IPS-15b (cell line): ENCODE measurements at regions not wholly inside any gene's neighbourhood (a gene's known extent, or its start where the extent isn't known, plus 50 kb on each side); places are given as distances from the start of the nearest gene placed in this dataset.
"Not testable (repeated sequence)": the region's sequence is repeated elsewhere in the genome, so short reads cannot be mapped to it uniquely, and the experiment has no call there.

Experiments used
- H3K27me3 ChIP-seq: one replicate; pipeline ENCODE4 v1.6.1; 2013; ENCODE audit warnings: low read length; ENCODE audit not compliant: control insufficient read depth, insufficient read depth
- H3K36me3 ChIP-seq: one replicate; pipeline ENCODE4 v1.6.1; 2013; ENCODE audit warnings: low read length; ENCODE audit not compliant: control insufficient read depth, insufficient read depth
- H3K4me1 ChIP-seq: one replicate; pipeline ENCODE4 v1.6.1; 2013; ENCODE audit warnings: mild to moderate bottlenecking, low read length; ENCODE audit not compliant: control insufficient read depth, insufficient read depth
- H3K4me3 ChIP-seq: one replicate; pipeline ENCODE4 v1.5.1; 2013; ENCODE audit warnings: low read depth, low read length
- H3K9ac ChIP-seq: one replicate; pipeline ENCODE4 v1.6.1; 2013; ENCODE audit warnings: low read depth, mild to moderate bottlenecking, low read length
- H3K9me3 ChIP-seq: one replicate; pipeline ENCODE4 v1.6.1; 2013; ENCODE audit warnings: mild to moderate bottlenecking, low read length; ENCODE audit not compliant: control insufficient read depth, insufficient read depth

- Histone ChIP-seq H3K9me3 (no peaks in the 10 kb centered on the region), H3K36me3 (no peaks in the 10 kb centered on the region), H3K4me3 (no peak overlapping the region), H3K27me3 (no peaks in the 10 kb centered on the region), H3K4me1 (peaks cover 27% of the 10 kb centered on the region), H3K9ac (no peak overlapping the region)
Observed at GRCh38 chr6:56796196-56796532, 153.5 kb upstream of the DST start.

GRCh38 chr6:56795466-56796195 lies 152.9 kb upstream of the DST start:
- no peak overlapping the region for H3K9ac ChIP-seq
- H3K27me3 ChIP-seq = no peaks in the 10 kb centered on the region
- H3K9me3 ChIP-seq = no peaks in the 10 kb centered on the region
- H3K36me3 ChIP-seq = no peaks in the 10 kb centered on the region
- H3K4me3 ChIP-seq = no peak overlapping the region
- peaks cover 27% of the 10 kb centered on the region for H3K4me1 ChIP-seq

- H3K4me3 ChIP-seq = peak overlapping the region; percentile 2
Observed at GRCh38 chr6:56794421-56794820, 151.7 kb upstream of the DST start.

GRCh38 chr6:56793938-56794337 lies 151.2 kb upstream of the DST start:
- no peaks in the 10 kb centered on the region for H3K27me3 ChIP-seq
- H3K36me3 ChIP-seq = no peaks in the 10 kb centered on the region
- H3K4me3 ChIP-seq = peak overlapping the region; percentile 2
- no peaks in the 10 kb centered on the region for H3K9me3 ChIP-seq
- H3K9ac ChIP-seq = no peak overlapping the region
- H3K4me1 ChIP-seq = peaks cover 27% of the 10 kb centered on the region

More at GRCh38 chr6:56794421-56794820, 151.7 kb upstream of the DST start:
- Histone ChIP-seq H3K9me3 (no peaks in the 10 kb centered on the region), H3K27me3 (no peaks in the 10 kb centered on the region), H3K9ac (no peak overlapping the region), H3K36me3 (no peaks in the 10 kb centered on the region), H3K4me1 (peaks cover 27% of the 10 kb centered on the region)

- Histone ChIP-seq H3K9me3 (no peaks in the 10 kb centered on the region), H3K4me3 (no peak overlapping the region), H3K9ac (no peak overlapping the region), H3K27me3 (no peaks in the 10 kb centered on the region), H3K4me1 (peaks cover 16% of the 10 kb centered on the region), H3K36me3 (no peaks in the 10 kb centered on the region)
Observed at GRCh38 chr6:56790414-56790813, 147.7 kb upstream of the DST start.

- Histone ChIP-seq H3K4me3 (no peak overlapping the region), H3K4me1 (peaks cover 10% of the 10 kb centered on the region), H3K36me3 (no peaks in the 10 kb centered on the region), H3K9me3 (no peaks in the 10 kb centered on the region), H3K27me3 (no peaks in the 10 kb centered on the region), H3K9ac (no peak overlapping the region)
Observed at GRCh38 chr6:56789879-56790278, 147.2 kb upstream of the DST start.

- Histone ChIP-seq H3K36me3 (no peaks in the 10 kb centered on the region), H3K4me1 (peaks cover 6% of the 10 kb centered on the region), H3K4me3 (no peak overlapping the region), H3K9me3 (no peaks in the 10 kb centered on the region), H3K27me3 (no peaks in the 10 kb centered on the region), H3K9ac (no peak overlapping the region)
Observed at GRCh38 chr6:56789342-56789741, 146.7 kb upstream of the DST start.

GRCh38 chr6:56787209-56787608 lies 144.5 kb upstream of the DST start:
- Histone ChIP-seq H3K4me3 (no peak overlapping the region), H3K36me3 (no peaks in the 10 kb centered on the region), H3K27me3 (no peaks in the 10 kb centered on the region), H3K4me1 (no peaks in the 10 kb centered on the region), H3K9ac (no peak overlapping the region), H3K9me3 (no peaks in the 10 kb centered on the region)

- Histone ChIP-seq H3K4me1 (no peaks in the 10 kb centered on the region), H3K4me3 (no peak overlapping the region), H3K27me3 (no peaks in the 10 kb centered on the region), H3K9ac (no peak overlapping the region), H3K36me3 (no peaks in the 10 kb centered on the region), H3K9me3 (no peaks in the 10 kb centered on the region)
Observed at GRCh38 chr6:56786256-56786655, 143.6 kb upstream of the DST start.

- peak overlapping the region; percentile 49 for H3K4me3 ChIP-seq
- not testable (repeated sequence) for H3K9ac ChIP-seq
Observed at GRCh38 chr6:56785536-56785935, 142.8 kb upstream of the DST start.

GRCh38 chr6:56780109-56780508 lies 137.4 kb upstream of the DST start:
- not testable (repeated sequence) for H3K9ac ChIP-seq, H3K4me3 ChIP-seq, H3K36me3 ChIP-seq, H3K27me3 ChIP-seq, H3K9me3 ChIP-seq
- peaks cover 12% of the 10 kb centered on the region for H3K4me1 ChIP-seq

More at GRCh38 chr6:56785536-56785935, 142.8 kb upstream of the DST start:
- not testable (repeated sequence) for H3K36me3 ChIP-seq, H3K27me3 ChIP-seq, H3K9me3 ChIP-seq, H3K4me1 ChIP-seq

- H3K4me3 ChIP-seq = not testable (repeated sequence)
Observed at GRCh38 chr6:56778503-56778902, 135.8 kb upstream of the DST start.

More at GRCh38 chr6:56778503-56778902, 135.8 kb upstream of the DST start:
- H3K36me3 ChIP-seq, H3K9ac ChIP-seq, H3K27me3 ChIP-seq, H3K9me3 ChIP-seq: not testable (repeated sequence)
- peaks cover 15% of the 10 kb centered on the region for H3K4me1 ChIP-seq
